HL-60 (cell line): ENCODE measurements at regions not wholly inside any gene's neighbourhood (a gene's known extent, or its start where the extent isn't known, plus 50 kb on each side); places are given as distances from the start of the nearest gene placed in this dataset.

Experiments used
- POLR2AphosphoS5 ChIP-seq: IDR thresholded peaks from 2 replicates; pipeline ENCODE4 v1.6.1; 2012; ENCODE audit warnings: low read depth
- TF ChIP-seq, protein P1 (sequence below): IDR thresholded peaks from one replicate; pipeline ENCODE4 v1.5.1; 2011; ENCODE audit warnings: low read length, control low read depth, inconsistent platforms; ENCODE audit not compliant: insufficient read depth
- TF ChIP-seq, protein P2 (sequence below): IDR thresholded peaks from 2 replicates; pipeline ENCODE4 v1.6.1; 2012; ENCODE audit warnings: low read depth; ENCODE audit not compliant: insufficient replicate concordance

DNA sequence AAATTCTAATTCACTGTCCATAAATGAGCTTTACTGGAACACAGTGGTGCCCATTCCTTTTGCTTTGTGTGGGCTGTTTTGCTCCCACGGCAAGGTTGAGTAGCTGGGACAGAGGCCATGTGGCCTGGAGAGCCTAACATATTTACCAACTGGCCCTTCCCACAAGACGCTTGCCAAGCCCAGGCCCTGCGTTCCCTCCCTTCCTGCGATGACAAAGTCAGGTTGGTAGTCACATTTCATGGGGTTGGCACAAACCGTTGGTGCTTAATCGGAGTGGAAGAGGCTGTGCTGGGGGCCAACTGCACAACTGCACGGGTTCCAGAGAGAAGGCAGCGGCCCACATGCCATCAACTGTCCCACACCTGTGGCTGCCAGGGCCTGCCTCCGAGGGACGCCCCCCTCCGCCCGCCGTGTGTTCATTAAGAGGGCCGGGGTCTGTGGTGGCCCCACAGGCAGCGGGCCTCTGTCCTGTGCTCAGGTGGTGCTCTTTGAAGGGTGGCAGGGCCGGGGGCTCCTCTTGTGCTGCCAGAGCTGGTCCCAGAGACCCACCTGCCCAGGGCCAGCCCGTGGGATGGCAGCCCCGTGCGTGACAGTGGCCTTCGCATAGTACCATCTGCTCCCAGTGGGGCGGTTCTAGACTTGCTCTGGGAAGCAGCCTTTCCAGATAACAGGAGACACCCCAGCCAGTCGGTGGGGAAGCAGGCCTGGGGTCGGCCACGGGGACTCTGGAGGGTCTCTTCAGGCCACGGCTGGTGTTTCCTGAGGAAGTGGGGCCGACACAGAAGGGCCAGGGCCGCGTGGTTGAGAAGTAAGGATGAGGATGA is 81.5 kb upstream of the CLDN5 start:
- TF ChIP-seq, protein P1, sequence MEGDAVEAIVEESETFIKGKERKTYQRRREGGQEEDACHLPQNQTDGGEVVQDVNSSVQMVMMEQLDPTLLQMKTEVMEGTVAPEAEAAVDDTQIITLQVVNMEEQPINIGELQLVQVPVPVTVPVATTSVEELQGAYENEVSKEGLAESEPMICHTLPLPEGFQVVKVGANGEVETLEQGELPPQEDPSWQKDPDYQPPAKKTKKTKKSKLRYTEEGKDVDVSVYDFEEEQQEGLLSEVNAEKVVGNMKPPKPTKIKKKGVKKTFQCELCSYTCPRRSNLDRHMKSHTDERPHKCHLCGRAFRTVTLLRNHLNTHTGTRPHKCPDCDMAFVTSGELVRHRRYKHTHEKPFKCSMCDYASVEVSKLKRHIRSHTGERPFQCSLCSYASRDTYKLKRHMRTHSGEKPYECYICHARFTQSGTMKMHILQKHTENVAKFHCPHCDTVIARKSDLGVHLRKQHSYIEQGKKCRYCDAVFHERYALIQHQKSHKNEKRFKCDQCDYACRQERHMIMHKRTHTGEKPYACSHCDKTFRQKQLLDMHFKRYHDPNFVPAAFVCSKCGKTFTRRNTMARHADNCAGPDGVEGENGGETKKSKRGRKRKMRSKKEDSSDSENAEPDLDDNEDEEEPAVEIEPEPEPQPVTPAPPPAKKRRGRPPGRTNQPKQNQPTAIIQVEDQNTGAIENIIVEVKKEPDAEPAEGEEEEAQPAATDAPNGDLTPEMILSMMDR, result no peak
- TF ChIP-seq, protein P2, sequence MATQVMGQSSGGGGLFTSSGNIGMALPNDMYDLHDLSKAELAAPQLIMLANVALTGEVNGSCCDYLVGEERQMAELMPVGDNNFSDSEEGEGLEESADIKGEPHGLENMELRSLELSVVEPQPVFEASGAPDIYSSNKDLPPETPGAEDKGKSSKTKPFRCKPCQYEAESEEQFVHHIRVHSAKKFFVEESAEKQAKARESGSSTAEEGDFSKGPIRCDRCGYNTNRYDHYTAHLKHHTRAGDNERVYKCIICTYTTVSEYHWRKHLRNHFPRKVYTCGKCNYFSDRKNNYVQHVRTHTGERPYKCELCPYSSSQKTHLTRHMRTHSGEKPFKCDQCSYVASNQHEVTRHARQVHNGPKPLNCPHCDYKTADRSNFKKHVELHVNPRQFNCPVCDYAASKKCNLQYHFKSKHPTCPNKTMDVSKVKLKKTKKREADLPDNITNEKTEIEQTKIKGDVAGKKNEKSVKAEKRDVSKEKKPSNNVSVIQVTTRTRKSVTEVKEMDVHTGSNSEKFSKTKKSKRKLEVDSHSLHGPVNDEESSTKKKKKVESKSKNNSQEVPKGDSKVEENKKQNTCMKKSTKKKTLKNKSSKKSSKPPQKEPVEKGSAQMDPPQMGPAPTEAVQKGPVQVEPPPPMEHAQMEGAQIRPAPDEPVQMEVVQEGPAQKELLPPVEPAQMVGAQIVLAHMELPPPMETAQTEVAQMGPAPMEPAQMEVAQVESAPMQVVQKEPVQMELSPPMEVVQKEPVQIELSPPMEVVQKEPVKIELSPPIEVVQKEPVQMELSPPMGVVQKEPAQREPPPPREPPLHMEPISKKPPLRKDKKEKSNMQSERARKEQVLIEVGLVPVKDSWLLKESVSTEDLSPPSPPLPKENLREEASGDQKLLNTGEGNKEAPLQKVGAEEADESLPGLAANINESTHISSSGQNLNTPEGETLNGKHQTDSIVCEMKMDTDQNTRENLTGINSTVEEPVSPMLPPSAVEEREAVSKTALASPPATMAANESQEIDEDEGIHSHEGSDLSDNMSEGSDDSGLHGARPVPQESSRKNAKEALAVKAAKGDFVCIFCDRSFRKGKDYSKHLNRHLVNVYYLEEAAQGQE, result no peak
- TF ChIP-seq POLR2AphosphoS5, result no peak
